ENCODE measurements at regions not wholly inside any gene's neighbourhood (a gene's known extent, or its start where the extent isn't known, plus 50 kb on each side); places are given as distances from the start of the nearest gene placed in this dataset.

GRCh38 chr4:111480510-111480909 lies 664.7 kb upstream of the FAM241A start:
- no peak for TF ChIP-seq REST (IDR thresholded peaks at IDR 0.05; ENCODE audit: low read depth)
- TF ChIP-seq YY1 (IDR thresholded peaks at IDR 0.05; ENCODE audit: low read depth), result no peak
- TF ChIP-seq MAX (IDR thresholded peaks at IDR 0.05), result no peak
- TF ChIP-seq NFIC (IDR thresholded peaks at IDR 0.05), result no peak
- TF ChIP-seq ZBTB7A (IDR thresholded peaks at IDR 0.05; ENCODE audit: low read depth), result no peak
- TF ChIP-seq TCF12 (IDR thresholded peaks at IDR 0.05; ENCODE audit: low read depth), result no peak
- no peak for TF ChIP-seq FOXM1 (IDR thresholded peaks at IDR 0.05; ENCODE audit: borderline replicate concordance, low read depth)
- TF ChIP-seq RAD21 (IDR thresholded peaks at IDR 0.05; ENCODE audit: low read depth), result no peak
- TF ChIP-seq CEBPB (IDR thresholded peaks at IDR 0.05), result no peak
- no peak for TF ChIP-seq EP300 (IDR thresholded peaks at IDR 0.05; ENCODE audit: borderline replicate concordance)
- TF ChIP-seq TEAD4 (IDR thresholded peaks at IDR 0.05), result no peak
- no peak for TF ChIP-seq CREB1 (IDR thresholded peaks at IDR 0.05; ENCODE audit: low read depth)
- TF ChIP-seq EGR1 (IDR thresholded peaks at IDR 0.05), result no peak

Measured in Ishikawa (cell line).